ENCODE measurements at regions not wholly inside any gene's neighbourhood (a gene's known extent, or its start where the extent isn't known, plus 50 kb on each side); places are given as distances from the start of the nearest gene placed in this dataset.

GRCh38 chr14:27008187-27008586, 410.4 kb upstream of the NOVA1 start:
- Histone ChIP-seq H3K9me3 (ENCODE audit: control insufficient read depth, insufficient read depth, low read length) (no peaks in the 10 kb centered on the region; the same call in 1 of the 2 replicates), H3K4me2 (ENCODE audit: low read length) (no peak overlapping the region), H3K27ac (ENCODE audit: low read depth, low read length) (no peak overlapping the region), H3K36me3 (ENCODE audit: control insufficient read depth, low read length) (no peaks in the 10 kb centered on the region), H3K4me3 (ENCODE audit: low read length) (no peak overlapping the region), H3K27me3 (ENCODE audit: control insufficient read depth, low read length) (no peaks in the 10 kb centered on the region), H3F3A (ENCODE audit: control insufficient read depth, insufficient read depth) (no peaks in the 10 kb centered on the region), H3K9me2 (replicated peaks; ENCODE audit: control insufficient read depth, low read length) (no peaks in the 10 kb centered on the region), H3K79me2 (ENCODE audit: control insufficient read depth, low read length) (no peaks in the 10 kb centered on the region), H3K4me1 (ENCODE audit: control insufficient read depth, low read length) (no peaks in the 10 kb centered on the region), H4K20me1 (ENCODE audit: control insufficient read depth, insufficient read depth, low read depth, low read length) (no peaks in the 10 kb centered on the region)
- TF ChIP-seq CTCF (IDR thresholded peaks at IDR 0.05; ENCODE audit: low read depth, low read length, poor library complexity, severe bottlenecking) (no peak), EZH2phosphoT487 (IDR thresholded peaks at IDR 0.05; ENCODE audit: borderline replicate concordance, low read length) (no peak)

- no peaks in the 10 kb centered on the region for H3K9me2 ChIP-seq (replicated peaks; ENCODE audit: control insufficient read depth, low read length)
- H3K27ac ChIP-seq (ENCODE audit: low read depth, low read length), result no peak overlapping the region
Measured at GRCh38 chr14:27012641-27013040, 414.8 kb upstream of the NOVA1 start.

GRCh38 chr14:27013678-27014077, 415.8 kb upstream of the NOVA1 start:
- Histone ChIP-seq H3K79me2 (ENCODE audit: control insufficient read depth, low read length) (no peaks in the 10 kb centered on the region), H3K9me3 (ENCODE audit: control insufficient read depth, insufficient read depth, low read length) (no peaks in the 10 kb centered on the region; the same call in 1 of the 2 replicates), H3K27ac (ENCODE audit: low read depth, low read length) (no peak overlapping the region), H3K9me2 (replicated peaks; ENCODE audit: control insufficient read depth, low read length) (no peaks in the 10 kb centered on the region), H4K20me1 (ENCODE audit: control insufficient read depth, insufficient read depth, low read depth, low read length) (no peaks in the 10 kb centered on the region), H3F3A (ENCODE audit: control insufficient read depth, insufficient read depth) (no peaks in the 10 kb centered on the region), H3K4me3 (ENCODE audit: low read length) (no peak overlapping the region), H3K36me3 (ENCODE audit: control insufficient read depth, low read length) (no peaks in the 10 kb centered on the region), H3K4me2 (ENCODE audit: low read length) (no peak overlapping the region), H3K27me3 (ENCODE audit: control insufficient read depth, low read length) (no peaks in the 10 kb centered on the region), H3K4me1 (ENCODE audit: control insufficient read depth, low read length) (no peaks in the 10 kb centered on the region)
- no peak for TF ChIP-seq CTCF (IDR thresholded peaks at IDR 0.05; ENCODE audit: low read depth, low read length, poor library complexity, severe bottlenecking)
- no peak for TF ChIP-seq EZH2phosphoT487 (IDR thresholded peaks at IDR 0.05; ENCODE audit: borderline replicate concordance, low read length)

More at GRCh38 chr14:27012641-27013040, 414.8 kb upstream of the NOVA1 start:
- Histone ChIP-seq H3K4me1 (ENCODE audit: control insufficient read depth, low read length) (no peaks in the 10 kb centered on the region), H3K4me3 (ENCODE audit: low read length) (no peak overlapping the region), H4K20me1 (ENCODE audit: control insufficient read depth, insufficient read depth, low read depth, low read length) (no peaks in the 10 kb centered on the region), H3F3A (ENCODE audit: control insufficient read depth, insufficient read depth) (no peaks in the 10 kb centered on the region), H3K79me2 (ENCODE audit: control insufficient read depth, low read length) (no peaks in the 10 kb centered on the region), H3K36me3 (ENCODE audit: control insufficient read depth, low read length) (no peaks in the 10 kb centered on the region), H3K4me2 (ENCODE audit: low read length) (no peak overlapping the region), H3K9me3 (ENCODE audit: control insufficient read depth, insufficient read depth, low read length) (no peaks in the 10 kb centered on the region; the same call in 1 of the 2 replicates), H3K27me3 (ENCODE audit: control insufficient read depth, low read length) (no peaks in the 10 kb centered on the region)
- no peak for TF ChIP-seq EZH2phosphoT487 (IDR thresholded peaks at IDR 0.05; ENCODE audit: borderline replicate concordance, low read length)
- no peak for TF ChIP-seq CTCF (IDR thresholded peaks at IDR 0.05; ENCODE audit: low read depth, low read length, poor library complexity, severe bottlenecking)

Measured in DOHH2 (cell line).